HG03045 (cell line): ENCODE measurements at regions not wholly inside any gene's neighbourhood (a gene's known extent, or its start where the extent isn't known, plus 50 kb on each side); places are given as distances from the start of the nearest gene placed in this dataset.

Experiments used
- ATAC-seq: cut with Tn5 transposase; IDR thresholded peaks from one replicate; pipeline ENCODE4 v1.9.1; 2021; ENCODE audit warnings: mild to moderate bottlenecking, moderate library complexity; ENCODE audit not compliant: unreplicated experiment

DNA sequence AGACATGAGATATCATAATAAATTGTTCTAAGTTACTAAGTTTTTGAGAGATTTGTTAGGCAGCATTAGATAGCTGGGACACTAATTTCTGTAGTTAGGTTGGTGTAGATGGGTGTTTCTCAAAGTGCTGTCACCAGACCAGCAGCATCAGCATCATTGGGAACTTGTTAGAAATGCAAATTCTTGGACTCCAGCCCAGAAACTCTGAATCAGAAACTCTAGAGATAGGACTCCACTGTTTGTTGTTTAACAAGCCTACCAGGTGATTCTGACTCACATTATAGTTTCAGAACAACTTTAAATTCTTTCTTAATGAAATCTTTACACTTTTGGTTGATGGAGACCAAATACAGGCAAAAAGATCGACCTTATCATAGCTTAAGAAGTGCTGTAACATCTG is 173.7 kb downstream of the PABPC4L start:
- no peak for ATAC-seq

DNA sequence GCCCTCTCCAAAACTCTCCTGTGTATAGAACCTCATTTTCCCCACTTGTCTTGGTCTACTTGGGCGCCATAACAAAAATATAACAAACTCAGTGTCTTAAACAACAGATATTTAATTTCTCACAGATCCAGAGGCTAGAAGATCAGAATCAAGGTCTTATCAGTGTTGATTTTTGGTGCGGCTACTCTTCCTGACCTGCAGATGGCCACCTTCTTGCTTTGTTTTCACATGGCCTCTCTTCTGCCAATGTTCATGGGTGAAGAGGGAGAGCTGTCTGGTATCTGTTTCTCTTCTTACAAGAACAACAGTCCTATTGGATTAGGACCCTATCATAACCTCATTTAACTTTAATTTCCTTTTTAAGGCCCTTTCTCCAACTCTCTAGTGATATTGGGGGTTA is 177.3 kb downstream of the PABPC4L start:
- ATAC-seq, result no peak

DNA sequence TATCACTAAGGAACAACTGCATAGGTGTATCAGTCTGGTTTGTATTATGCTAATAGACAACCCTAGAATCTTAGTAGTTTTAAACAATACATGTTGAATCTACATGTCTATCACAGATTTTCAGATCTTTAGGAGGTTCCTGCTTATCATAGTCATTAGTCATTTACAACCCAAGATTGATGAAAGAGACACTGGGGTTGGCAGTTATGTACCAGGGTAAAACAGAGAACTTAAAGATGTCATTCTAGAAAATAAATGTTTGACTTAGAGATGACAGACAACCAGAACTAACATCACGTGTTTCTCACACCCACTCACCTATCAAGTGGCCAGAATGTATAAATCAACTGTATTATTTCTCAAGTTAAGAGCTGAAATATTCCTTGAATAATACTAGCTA is 181.9 kb downstream of the PABPC4L start:
- no peak for ATAC-seq

DNA sequence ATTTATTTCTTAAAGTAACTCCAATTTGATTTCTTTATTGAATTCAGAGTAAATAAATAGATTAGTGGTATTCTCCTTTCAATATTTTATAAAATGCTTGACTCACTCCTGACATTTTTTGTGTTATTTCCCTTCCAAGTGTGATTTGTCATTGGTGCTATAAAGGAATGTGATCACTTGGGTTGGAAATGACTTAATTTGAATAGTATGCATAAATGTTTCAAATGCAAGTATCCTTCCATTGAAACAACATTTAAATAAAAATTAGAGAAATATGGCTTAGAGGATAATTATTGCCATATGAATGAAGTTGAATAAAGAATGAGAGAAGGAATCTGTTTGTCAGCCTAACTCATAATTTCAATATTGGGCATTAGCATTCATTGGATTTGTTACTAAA is 182.7 kb downstream of the PABPC4L start:
- no peak for ATAC-seq

DNA sequence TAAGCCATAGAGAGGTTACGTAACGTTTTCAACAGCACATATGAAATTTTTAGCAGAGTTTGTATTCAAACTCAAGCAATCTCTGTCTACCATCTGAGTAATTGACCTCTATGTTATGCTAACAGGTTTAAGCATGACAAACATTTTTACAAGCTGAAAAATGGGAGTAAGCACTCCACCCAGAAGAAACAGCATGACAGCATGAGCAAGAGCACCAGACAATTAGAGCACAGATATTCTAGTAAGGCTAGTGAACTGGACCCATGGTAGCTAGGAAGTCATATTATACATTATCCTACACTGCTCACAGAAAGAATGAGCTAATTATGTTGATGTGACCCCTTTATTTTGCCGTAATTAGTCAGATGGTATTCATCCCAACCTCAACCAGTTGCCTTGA is 200.5 kb downstream of the PABPC4L start:
- ATAC-seq, result no peak

DNA sequence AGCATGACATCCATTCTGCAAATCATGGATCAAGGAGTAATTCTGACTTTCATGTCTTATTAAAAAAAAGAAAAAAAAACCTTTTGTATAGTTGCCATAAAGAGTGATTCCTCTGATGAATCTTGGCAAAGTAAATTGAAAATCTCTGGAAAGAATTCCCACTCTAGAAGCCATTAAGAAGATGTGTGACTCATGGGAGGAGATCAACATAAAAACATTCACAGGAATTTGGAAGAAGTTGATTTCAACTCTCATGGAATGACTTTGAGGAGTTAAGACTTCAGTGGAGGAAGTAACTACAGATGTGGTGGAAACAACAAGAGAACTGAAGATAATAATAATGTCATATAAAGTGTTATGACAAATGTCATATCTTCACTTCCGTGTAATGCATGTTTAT is 204.2 kb downstream of the PABPC4L start:
- no peak for ATAC-seq

DNA sequence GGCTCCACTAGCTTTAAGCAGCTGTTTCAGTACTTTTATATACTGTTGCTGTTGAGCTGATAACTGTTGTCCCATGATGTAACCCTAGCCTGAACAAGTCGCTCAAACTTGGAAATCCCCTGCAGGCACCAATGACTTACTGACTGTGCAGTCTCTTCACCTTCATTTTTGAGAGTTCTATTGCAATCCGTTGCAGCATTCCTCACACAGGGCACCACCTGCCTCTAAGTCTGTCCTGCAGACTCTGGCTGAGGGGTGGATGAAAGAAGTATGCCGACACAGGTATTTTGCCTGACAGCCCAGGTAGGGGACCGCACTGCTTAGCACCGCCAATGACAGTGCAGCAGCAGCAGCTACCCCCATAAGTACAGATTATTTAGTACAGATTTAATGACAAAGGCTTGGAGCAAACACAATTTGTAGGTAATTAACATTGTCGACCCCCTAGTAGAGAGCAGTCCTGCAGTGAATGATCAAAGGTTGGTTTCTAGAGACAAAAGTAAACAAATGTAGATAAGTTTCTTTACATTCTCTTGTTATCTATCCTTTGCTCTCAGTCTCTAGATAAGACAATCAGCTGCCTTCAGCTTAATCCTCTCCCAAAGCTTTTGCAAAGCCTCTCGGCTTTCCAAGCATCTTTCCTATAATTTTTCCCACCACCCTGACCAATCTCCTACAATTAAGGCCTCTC is 205.0 kb downstream of the PABPC4L start:
- ATAC-seq, result no peak

DNA sequence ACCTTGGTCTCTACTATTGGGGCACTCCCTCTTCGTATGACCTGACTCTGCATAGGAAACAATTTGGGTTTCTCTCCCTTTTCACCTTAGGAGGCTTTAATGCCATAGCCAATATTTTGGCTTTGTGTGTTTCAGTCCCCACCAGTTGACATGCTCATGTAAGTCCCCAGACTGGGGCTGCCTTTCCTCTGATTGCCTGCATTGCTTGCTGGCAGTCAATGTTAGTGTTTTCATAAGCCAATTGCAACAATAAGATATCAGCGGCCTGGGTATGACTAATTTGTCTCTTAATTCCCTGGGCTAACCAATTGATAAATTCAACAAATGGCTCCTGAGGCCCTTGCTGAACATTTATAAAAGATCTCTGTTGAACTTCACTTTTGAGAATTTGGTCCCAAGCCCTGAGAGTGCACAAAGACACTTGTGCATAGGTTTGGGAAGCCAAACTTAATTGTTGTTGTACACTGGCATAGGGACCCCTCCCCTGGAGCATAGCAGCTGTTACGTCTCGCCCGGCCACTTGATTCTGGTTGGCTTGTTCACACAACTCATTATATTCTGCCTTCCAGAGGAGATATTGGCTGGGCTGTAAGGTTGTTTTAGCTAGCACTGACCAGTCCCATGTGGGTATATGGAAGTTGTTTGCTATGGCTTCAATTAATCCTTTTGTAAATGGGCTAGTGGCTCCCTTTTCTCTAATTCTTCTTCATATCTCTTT is 206.2 kb downstream of the PABPC4L start:
- no peak for ATAC-seq

DNA sequence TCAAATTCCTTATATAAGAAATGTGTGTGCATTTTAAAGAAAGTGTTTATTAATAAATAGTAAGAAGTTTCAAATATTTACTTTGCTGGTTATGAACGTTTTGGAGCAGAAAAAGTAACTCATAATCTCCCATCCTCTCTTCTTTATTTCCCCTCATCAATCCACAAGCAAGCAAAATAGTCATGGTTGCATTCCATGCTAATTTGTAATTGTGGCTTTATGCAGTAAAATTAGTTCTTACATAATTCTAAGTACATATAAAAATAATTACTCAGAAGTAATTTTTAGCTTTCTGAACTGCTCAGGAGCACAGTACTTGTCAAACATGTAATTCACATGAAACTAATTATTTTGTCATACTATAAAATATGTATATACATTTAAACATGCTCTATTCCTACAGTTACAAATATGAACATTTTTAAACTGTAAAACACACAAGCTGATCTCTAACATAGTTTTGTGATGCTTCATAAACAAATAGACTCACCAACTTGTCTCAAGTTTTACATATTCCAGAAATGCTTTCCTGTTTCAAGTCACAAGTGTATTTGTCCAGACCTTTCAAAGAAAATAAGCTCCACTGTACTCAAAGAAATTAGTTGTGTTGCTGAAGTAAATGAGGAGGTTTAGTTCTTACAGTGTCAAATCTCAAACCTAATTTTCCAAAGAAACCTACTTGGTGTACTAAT is 218.9 kb downstream of the PABPC4L start:
- ATAC-seq, result no peak

DNA sequence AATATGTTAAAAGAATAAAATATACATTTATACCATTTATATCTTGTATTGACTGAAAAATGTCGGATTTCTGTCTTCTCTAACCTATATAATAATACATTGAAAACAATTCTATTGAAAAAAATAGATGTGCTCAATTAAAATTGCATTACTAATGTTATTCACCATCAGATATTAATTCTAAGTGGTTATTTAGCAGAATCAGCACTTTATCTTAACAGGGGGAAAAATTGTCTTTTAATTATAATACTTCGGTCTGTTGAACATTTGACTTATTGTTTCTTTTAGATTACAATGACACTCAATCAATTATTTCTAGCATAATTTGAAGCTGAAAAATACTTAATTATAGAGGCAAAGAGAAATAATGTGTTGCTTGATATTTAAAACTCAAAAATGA is 220.3 kb downstream of the PABPC4L start:
- ATAC-seq, result no peak

DNA sequence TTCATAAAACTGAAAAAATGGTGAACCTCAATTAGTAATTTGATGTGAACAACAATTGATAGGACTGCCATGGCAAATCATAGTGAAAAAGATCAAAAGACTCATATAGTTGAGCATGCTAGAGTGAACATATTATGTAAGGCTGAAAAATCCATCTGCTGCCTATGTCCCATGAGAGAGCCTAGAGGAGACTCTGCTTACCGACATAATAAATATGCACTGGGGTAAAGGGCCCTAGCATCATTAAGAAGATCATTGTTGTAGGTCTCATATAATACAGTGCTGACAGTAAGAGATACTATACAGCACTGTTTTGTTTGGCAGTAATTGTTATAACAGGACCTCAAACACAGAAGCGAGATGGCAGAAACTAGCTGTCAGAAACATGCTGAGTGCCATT is 229.0 kb downstream of the PABPC4L start:
- ATAC-seq, result no peak

DNA sequence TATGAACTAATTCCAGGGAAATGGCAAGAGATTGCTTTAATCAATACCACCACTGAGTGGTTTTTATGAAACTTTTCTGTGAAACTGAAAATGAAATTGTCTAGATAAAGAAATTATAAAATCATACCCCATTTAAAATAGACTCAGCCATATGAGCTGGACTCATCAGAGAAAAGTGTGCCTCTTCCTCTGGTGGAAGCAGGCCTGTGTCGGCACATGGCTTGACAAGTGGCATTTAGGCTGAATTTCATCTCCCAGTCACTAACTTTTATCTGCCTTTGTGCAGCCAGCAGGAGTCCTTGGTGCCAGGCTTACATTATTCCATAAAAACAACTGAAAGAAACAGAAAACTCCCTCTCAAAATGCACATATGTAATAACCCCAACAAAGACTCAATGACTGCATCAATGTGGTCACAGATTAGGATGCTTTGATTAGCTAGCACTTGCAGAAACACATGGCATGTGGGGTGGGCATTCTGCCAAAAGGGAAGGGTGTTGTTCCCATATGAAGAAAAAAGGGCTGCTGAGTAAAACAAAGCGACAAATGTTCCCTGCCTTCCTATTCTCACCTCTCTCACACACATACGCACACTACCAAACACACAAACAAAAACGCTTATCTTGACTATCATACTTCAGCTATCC is 232.3 kb downstream of the PABPC4L start:
- no peak for ATAC-seq

DNA sequence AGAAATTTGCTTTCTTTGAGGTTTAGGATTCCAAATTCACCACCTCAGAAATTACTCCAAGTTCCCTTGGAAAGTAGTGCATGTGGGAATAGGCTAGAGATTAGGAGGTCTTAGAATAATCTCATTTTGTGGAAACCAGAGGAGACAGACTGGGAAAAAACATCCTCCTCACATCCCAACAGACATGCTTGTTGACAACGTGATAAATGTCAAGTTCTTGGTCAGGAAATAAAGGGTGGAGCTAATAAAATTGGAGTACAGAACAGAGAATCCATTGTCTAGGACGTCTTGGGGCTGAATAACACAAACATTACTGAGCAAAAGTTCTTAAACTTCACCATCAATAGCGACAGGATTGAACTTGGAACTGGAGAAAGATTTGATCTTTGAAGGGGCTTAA is 233.4 kb downstream of the PABPC4L start:
- ATAC-seq, result no peak

DNA sequence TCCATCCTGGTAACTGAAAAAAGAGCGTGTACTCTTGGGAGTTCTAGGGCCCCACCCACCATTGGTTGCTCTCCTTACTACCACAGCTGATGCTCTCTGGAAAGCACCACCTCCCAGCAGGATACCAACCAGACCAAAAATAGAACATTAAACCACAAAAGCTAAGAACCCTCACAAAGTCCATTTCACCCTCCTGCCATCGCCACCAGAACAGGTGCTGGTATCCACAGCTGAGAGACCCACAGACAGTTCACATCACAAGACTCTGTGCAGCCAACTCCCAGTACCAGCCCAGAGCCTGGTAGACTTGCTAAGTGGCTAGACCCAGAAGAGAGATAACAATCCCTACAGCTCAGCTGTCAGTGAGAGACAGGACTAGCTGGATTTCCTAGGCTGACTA is 240.6 kb downstream of the PABPC4L start:
- ATAC-seq, result no peak

DNA sequence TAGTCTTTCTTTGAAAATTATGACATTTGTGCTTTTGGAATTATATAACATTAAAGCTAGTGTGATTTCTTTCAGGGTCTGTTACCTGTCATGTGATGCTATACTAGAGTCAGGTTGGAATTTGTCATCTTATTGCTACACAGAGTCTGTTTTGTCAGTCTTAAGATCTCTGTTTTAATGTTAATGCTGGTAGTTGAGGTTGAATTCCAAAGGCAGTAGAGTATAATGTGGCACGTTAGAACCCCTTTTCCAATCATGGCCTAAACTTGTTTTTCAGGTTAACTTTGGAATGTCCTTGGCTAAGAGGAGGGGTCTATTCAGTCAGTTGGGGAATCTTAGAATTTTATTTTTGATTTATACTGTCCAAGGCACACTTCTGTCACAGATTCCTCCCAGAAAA is 258.5 kb downstream of the PABPC4L start:
- ATAC-seq, result no peak

DNA sequence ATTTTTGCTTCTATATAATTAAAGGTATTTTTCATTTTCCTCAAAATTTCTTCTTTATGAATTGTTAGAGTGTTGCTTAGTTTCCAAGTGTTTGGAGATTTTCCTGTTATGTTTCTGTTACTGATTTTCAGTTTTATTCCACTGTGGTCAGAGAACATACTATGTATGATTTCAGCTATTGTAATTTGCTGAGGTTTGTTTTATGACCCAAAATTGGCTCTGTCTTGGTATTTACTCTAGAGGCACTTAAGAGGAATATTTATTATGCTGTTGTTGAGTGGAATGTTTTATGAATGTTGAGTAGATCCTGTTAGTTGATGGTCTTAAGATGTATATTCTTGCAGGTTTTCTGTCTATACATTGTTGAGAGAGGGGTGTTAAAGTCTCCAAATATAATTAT is 263.5 kb downstream of the PABPC4L start:
- ATAC-seq, result no peak

DNA sequence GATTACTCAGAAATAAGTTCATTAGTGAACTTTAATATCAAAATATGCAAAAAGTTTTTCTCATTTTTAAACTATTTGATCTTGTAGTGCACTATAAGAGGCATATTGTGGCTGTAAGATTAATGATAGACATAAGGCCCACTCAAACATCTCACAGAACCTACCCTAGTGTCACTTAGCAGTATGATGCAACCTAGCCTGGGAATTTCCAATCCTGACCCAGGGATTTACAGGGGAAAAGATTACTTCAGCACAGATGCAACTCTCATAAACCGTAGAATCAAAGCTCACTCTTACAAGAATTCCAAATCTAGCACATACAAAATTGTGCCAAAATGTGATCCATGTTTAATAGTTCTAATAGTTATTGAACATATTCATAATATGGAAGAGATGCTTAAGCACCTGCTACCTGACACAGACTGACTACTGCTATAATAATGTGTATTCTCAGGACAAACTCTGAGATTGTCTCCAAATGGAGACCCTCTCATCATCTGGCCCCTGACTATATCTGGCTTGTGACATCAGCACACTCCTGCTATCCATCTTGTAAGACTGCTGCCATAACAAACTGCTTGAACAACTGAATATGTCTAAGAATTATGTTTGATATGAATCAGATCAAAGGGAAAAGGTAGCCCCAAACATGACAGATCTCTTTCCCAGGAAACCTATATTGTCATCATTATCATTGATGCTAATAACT is 271.9 kb downstream of the PABPC4L start:
- ATAC-seq, result no peak

DNA sequence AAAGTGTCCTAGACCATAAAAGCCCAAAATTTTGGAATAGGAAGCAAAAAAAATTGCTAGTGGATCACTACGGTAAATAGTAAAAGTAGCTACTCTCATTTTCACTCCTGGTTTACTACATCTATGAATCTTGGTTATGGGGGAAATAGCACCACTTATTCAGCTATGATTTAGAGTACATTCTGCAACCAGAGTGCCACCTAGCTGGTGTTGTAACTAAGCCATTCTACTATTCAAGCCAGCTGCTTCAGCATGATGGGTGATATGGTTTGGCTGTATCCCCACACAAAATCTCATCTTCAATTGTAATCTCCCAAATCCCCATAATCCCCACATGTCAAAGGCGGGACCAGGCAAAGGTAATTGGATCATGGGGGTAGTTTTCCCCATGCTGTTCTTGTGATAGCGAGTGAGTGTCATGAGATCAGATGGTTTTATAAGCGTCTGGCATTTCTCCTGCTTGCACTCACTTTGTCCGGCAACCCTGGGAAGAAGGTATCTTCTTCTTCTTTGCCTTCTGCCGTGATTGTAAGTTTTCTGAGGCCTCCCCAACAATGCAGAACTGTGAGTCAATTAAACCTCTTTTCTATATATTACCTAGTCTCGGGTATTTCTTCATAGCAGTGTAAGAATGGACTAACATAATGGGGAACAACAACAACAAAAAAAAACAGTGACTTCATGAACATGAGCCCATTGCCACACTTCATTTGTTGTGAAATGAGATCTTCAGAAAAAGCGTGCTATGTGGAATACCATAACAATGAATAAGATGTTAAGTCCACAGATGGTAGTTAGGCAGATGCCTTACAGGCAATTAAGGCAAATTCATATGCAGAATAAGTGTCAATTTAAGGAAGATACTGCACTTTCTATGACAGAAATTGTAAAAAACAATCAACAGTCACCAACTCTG is 280.1 kb downstream of the PABPC4L start:
- ATAC-seq, result no peak

DNA sequence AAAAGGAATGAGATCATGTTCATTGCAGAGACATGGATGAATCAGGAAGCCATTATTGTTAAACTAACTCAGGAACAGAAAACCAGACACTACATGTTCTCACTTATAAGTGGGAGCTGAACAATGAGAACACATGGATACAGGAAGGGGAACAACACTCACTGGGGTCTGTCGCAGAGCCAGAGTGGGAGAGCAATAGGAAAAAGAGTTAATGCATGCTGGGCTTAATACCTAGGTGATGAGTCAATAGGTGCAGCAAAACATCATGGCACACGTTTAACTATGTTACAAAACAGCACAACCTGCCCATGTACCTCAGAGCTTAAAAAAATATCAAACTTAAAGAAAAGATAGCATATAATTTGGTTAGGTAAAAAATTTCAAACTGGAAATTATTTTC is 281.4 kb downstream of the PABPC4L start:
- ATAC-seq, result no peak

DNA sequence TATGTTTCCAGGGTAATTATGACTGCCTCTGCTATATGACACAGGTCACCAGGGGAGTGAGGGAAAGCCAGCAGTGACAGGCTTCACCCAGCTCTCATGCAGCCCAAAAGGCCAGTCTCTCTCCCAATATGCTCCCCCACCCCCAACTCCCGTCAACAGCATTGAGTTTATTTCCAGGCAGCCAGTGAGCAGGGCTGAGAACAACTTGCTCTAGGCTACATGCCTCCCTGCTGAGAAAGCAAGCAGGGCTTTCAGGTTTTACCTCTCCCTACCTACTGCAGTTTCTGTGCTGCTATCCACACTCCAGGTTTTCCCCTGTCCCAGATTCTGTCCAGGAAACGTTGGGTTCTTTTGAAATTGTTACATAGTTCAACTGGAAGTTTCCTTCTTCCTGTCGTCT is 291.4 kb downstream of the PABPC4L start:
- no peak for ATAC-seq
